ENCODE measurements at regions not wholly inside any gene's neighbourhood (a gene's known extent, or its start where the extent isn't known, plus 50 kb on each side); places are given as distances from the start of the nearest gene placed in this dataset.
A peak's percentile ranks its signal among the peaks of the same experiment; 100 is the strongest.

- no peaks in the 10 kb centered on the region for H3K36me3 ChIP-seq (ENCODE audit: control insufficient read depth in 4 of 4, insufficient read depth in 4 of 4, low read length in 4 of 4)
- no peak overlapping the region for H3K27ac ChIP-seq (ENCODE audit: low read depth in 1 of 2, low read length in 1 of 2)
- H3K9me3 ChIP-seq (ENCODE audit: control insufficient read depth in 4 of 4, insufficient read depth in 3 of 4, low read length in 3 of 4): no peaks in the 10 kb centered on the region
- H3K4me3 ChIP-seq: no peak overlapping the region
- DNase-seq (no peak), ATAC-seq (ENCODE audit: insufficient read depth, low FRiP score) (no peak)
- no peak overlapping the region for H3K9ac ChIP-seq (ENCODE audit: insufficient read depth in 1 of 2, low read length in 2 of 2)
- H3K27me3 ChIP-seq (ENCODE audit: control insufficient read depth in 3 of 3, insufficient read depth in 3 of 3, low read length in 2 of 3): peaks cover 0 to 4% (median 0%) of the 10 kb centered on the region in 3 donors
- H3K4me1 ChIP-seq (ENCODE audit: control insufficient read depth in 5 of 5, insufficient read depth in 5 of 5, low read length in 5 of 5): peaks cover 0 to 3% (median 0%) of the 10 kb centered on the region in 5 donors
- TF ChIP-seq, protein P1, sequence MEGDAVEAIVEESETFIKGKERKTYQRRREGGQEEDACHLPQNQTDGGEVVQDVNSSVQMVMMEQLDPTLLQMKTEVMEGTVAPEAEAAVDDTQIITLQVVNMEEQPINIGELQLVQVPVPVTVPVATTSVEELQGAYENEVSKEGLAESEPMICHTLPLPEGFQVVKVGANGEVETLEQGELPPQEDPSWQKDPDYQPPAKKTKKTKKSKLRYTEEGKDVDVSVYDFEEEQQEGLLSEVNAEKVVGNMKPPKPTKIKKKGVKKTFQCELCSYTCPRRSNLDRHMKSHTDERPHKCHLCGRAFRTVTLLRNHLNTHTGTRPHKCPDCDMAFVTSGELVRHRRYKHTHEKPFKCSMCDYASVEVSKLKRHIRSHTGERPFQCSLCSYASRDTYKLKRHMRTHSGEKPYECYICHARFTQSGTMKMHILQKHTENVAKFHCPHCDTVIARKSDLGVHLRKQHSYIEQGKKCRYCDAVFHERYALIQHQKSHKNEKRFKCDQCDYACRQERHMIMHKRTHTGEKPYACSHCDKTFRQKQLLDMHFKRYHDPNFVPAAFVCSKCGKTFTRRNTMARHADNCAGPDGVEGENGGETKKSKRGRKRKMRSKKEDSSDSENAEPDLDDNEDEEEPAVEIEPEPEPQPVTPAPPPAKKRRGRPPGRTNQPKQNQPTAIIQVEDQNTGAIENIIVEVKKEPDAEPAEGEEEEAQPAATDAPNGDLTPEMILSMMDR (IDR thresholded peaks at IDR 0.05; ENCODE audit: control extremely low read depth, extremely low read depth): no peak
- 84 to 87% methylated on average over 11 of the region's 11 CpGs for WGBS, 2 donors
Measured at GRCh38 chr13:110018009-110018408, 231.6 kb upstream of the IRS2 start.

GRCh38 chr13:110017379-110017778, 231.0 kb upstream of the IRS2 start:
- H3K4me1 ChIP-seq (ENCODE audit: control insufficient read depth in 5 of 5, insufficient read depth in 5 of 5, low read length in 5 of 5): peaks cover 0 to 3% (median 0%) of the 10 kb centered on the region in 5 donors
- H3K36me3 ChIP-seq (ENCODE audit: control insufficient read depth in 4 of 4, insufficient read depth in 4 of 4, low read length in 4 of 4): no peaks in the 10 kb centered on the region
- H3K9me3 ChIP-seq (ENCODE audit: control insufficient read depth in 4 of 4, insufficient read depth in 3 of 4, low read length in 3 of 4): no peaks in the 10 kb centered on the region
- H3K4me3 ChIP-seq: no peak overlapping the region
- ATAC-seq (ENCODE audit: insufficient read depth, low FRiP score): peak; percentile 65
- TF ChIP-seq, protein P1 (IDR thresholded peaks at IDR 0.05; ENCODE audit: control extremely low read depth, extremely low read depth): no peak
- H3K9ac ChIP-seq (ENCODE audit: insufficient read depth in 1 of 2, low read length in 2 of 2): no peak overlapping the region
- WGBS, 2 donors: 54 to 75% methylated on average over 7 of the region's 7 CpGs
- peak in 1 of 3 donors; percentile 17 for DNase-seq
- H3K27me3 ChIP-seq (ENCODE audit: control insufficient read depth in 3 of 3, insufficient read depth in 3 of 3, low read length in 2 of 3): peaks cover 0 to 4% (median 0%) of the 10 kb centered on the region in 3 donors
- H3K27ac ChIP-seq (ENCODE audit: low read depth in 1 of 2, low read length in 1 of 2): no peak overlapping the region

GRCh38 chr13:110015253-110015652, 228.9 kb upstream of the IRS2 start:
- Histone ChIP-seq H3K9me3 (ENCODE audit: control insufficient read depth in 4 of 4, insufficient read depth in 3 of 4, low read length in 3 of 4) (no peaks in the 10 kb centered on the region), H3K4me3 (no peak overlapping the region), H3K36me3 (ENCODE audit: control insufficient read depth in 4 of 4, insufficient read depth in 4 of 4, low read length in 4 of 4) (no peaks in the 10 kb centered on the region), H3K27ac (ENCODE audit: low read depth in 1 of 2, low read length in 1 of 2) (no peak overlapping the region), H3K9ac (ENCODE audit: insufficient read depth in 1 of 2, low read length in 2 of 2) (no peak overlapping the region), H3K27me3 (ENCODE audit: control insufficient read depth in 3 of 3, insufficient read depth in 3 of 3, low read length in 2 of 3) (no peaks in the 10 kb centered on the region), H3K4me1 (ENCODE audit: control insufficient read depth in 5 of 5, insufficient read depth in 5 of 5, low read length in 5 of 5) (peaks cover 0 to 3% (median 0%) of the 10 kb centered on the region in 5 donors)
- ATAC-seq (ENCODE audit: insufficient read depth, low FRiP score): no peak
- TF ChIP-seq, protein P1 (IDR thresholded peaks at IDR 0.05; ENCODE audit: control extremely low read depth, extremely low read depth): no peak
- DNase-seq: peak in 1 of 3 donors; percentile 16
- WGBS, 2 donors: 70 to 85% methylated on average over 6 of the region's 6 CpGs

- ATAC-seq (ENCODE audit: insufficient read depth, low FRiP score) (no peak), DNase-seq (no peak)
- TF ChIP-seq, protein P1 (IDR thresholded peaks at IDR 0.05; ENCODE audit: control extremely low read depth, extremely low read depth): no peak
- Histone ChIP-seq H3K27ac (ENCODE audit: low read depth in 1 of 2, low read length in 1 of 2) (no peak overlapping the region), H3K9ac (ENCODE audit: insufficient read depth in 1 of 2, low read length in 2 of 2) (no peak overlapping the region), H3K4me3 (no peak overlapping the region), H3K9me3 (ENCODE audit: control insufficient read depth in 4 of 4, insufficient read depth in 3 of 4, low read length in 3 of 4) (no peaks in the 10 kb centered on the region), H3K27me3 (ENCODE audit: control insufficient read depth in 3 of 3, insufficient read depth in 3 of 3, low read length in 2 of 3) (no peaks in the 10 kb centered on the region), H3K4me1 (ENCODE audit: control insufficient read depth in 5 of 5, insufficient read depth in 5 of 5, low read length in 5 of 5) (peaks cover 0 to 3% (median 0%) of the 10 kb centered on the region in 5 donors), H3K36me3 (ENCODE audit: control insufficient read depth in 4 of 4, insufficient read depth in 4 of 4, low read length in 4 of 4) (no peaks in the 10 kb centered on the region)
- 74 to 88% methylated on average over 4 of the region's 4 CpGs for WGBS, 2 donors
Measured at GRCh38 chr13:110014719-110015118, 228.3 kb upstream of the IRS2 start.
